Heart right ventricle (tissue), 16 donors: ENCODE measurements at regions not wholly inside any gene's neighbourhood (a gene's known extent, or its start where the extent isn't known, plus 50 kb on each side); places are given as distances from the start of the nearest gene placed in this dataset.
"Not testable (repeated sequence)": the region's sequence is repeated elsewhere in the genome, so short reads cannot be mapped to it uniquely, and the experiment has no call there.

ENCODE experiments used
- ATAC-seq, 8 donors: fragments of 200-7000 bp; cut with Tn5 transposase; one replicate each; pipeline ENCODE4 v1.9.1; 2020; ENCODE audit warnings: mild to moderate bottlenecking in 8 of 8, moderate library complexity in 8 of 8, moderate number of reproducible peaks in 1 of 8
- DNase-seq, 2 donors: peaks; one replicate each; pipeline ENCODE4 v3.0.0-alpha.2; 2020
- H3K27ac ChIP-seq, 10 donors: fragments of 200-600 bp; sonication (generic) in 2 of 10; one replicate each; pipeline versions ENCODE4 v1.5.0 to v1.8.0; 2020 to 2022; ENCODE audit warnings: mild to moderate bottlenecking in 3 of 10
- H3K27me3 ChIP-seq, 7 donors: fragments of 200-600 bp; one replicate each; pipeline ENCODE4 v1.8.0; 2021 to 2022; ENCODE audit warnings: mild to moderate bottlenecking in 2 of 7
- H3K36me3 ChIP-seq, 9 donors: fragments of 200-600 bp; sonication (generic) in 1 of 9; one replicate each; pipeline versions ENCODE4 v1.5.0 to v1.8.0; 2020 to 2022; ENCODE audit warnings: mild to moderate bottlenecking in 2 of 9
- H3K4me1 ChIP-seq, 9 donors: fragments of 200-600 bp; sonication (generic) in 1 of 9; one replicate each; pipeline versions ENCODE4 v1.5.0 to v1.8.0; 2020 to 2022; ENCODE audit warnings: mild to moderate bottlenecking in 4 of 9
- H3K4me3 ChIP-seq, 10 donors: fragments of 200-600 bp; sonication (generic) in 2 of 10; one replicate each; pipeline versions ENCODE4 v1.5.0 to v1.8.0; 2020 to 2022; ENCODE audit warnings: mild to moderate bottlenecking in 7 of 10, moderate library complexity in 2 of 10
- H3K9me3 ChIP-seq, 11 donors: fragments of 200-600 bp in 10 of 11; sonication (generic) in 2 of 11; one replicate each; pipeline versions ENCODE4 v1.5.0 to v1.8.0; 2013 to 2022; ENCODE audit warnings: mild to moderate bottlenecking in 2 of 11, control low read depth in 1 of 11, moderate library complexity in 1 of 11
- CTCF ChIP-seq, 9 donors: fragments of 200-600 bp; sonication (generic) in 2 of 9; IDR thresholded peaks; one replicate each; pipeline versions ENCODE4 v1.5.0 to v1.8.0; 2021 to 2022; ENCODE audit warnings: antibody characterized with exemption in 9 of 9, mild to moderate bottlenecking in 5 of 9, moderate library complexity in 1 of 9
- WGBS, 2 donors: extraction: QIAGEN DNeasy Blood & Tissue Kit; methylation state at CpG; one replicate each; pipeline ENCODE4 v1.1.7; 2013; ENCODE audit warnings: inconsistent platforms in 1 of 2; 5-methylcytosine and 5-hydroxymethylcytosine counted together
- intact Hi-C, 10 donors: fragments of 100-400 bp; cut with DNase I; formaldehyde crosslinking; loops; one replicate each; pipeline versions ENCODE4 v1.11.1 to v1.14.2; 2022
- donor health status: Arrhythmogenic right ventricular cardiomyopathy.
- donor health status: ischemic (EF 13 %, LVEDD 7.1; RV severe dilation, severe dysfunction).
- donor health status: healthy with polysubstance abuse.
- donor health status: DM: no; HTN: yes; CAD: no.
- donor health status: DM: no; HTN: no; CAD: no.
- donor health status: ischemic (EF 25% LVEDD 6.9; RV normal size, moderate dysfunction).
- donor health status: ischemic (EF 25% LVEDD 5.7; RV mildly dilated, moderate dysfunction).
- donor health status: healthy.
- donor health status: DM: yes; HTN: yes; CAD: no.
- donor health status: Ischemic cardiomyopathy.
- donor health status: ischemic (EF 35%, LVEDD 5.7; RV mildly dilated, moderate dysfunction).
- donor health status: nonischemic (EF 11% LVEDD 7.7; RV severe dilation, severe dysfunction).
- donor health status: DM: yes; HTN: yes; CAD: no.
- donor health status: PGD.
- donor health status: ischemic (EF 29% LVEDD 5.4; RV normal size, mild dysfunction).
- donor health status: nonischemic (EF 23%, LVEDD 6.1; RV moderate dilation, normal function).

- ATAC-seq, result no peak
- H3K27ac ChIP-seq, result no peak overlapping the region
- no peaks in the 10 kb centered on the region for H3K36me3 ChIP-seq
- DNase-seq, result no peak
- TF ChIP-seq CTCF (IDR thresholded peaks at IDR 0.05), result no peak
- no peak overlapping the region for H3K4me3 ChIP-seq
- H3K4me1 ChIP-seq, result peaks cover 0 to 8% (median 0%) of the 10 kb centered on the region in 9 donors
- peaks cover 0 to 12% (median 0%) of the 10 kb centered on the region in 7 donors for H3K27me3 ChIP-seq
- intact Hi-C loops, result no loop called here
- H3K9me3 ChIP-seq, result no peaks in the 10 kb centered on the region
Observed at GRCh38 chr1:198417039-198417438, 123.4 kb downstream of the ATP6V1G3 start.

GRCh38 chr1:198416296-198416695, 124.2 kb downstream of the ATP6V1G3 start:
- DNase-seq (no peak), ATAC-seq (no peak)
- Histone ChIP-seq H3K36me3 (no peaks in the 10 kb centered on the region), H3K9me3 (peaks cover 0 to 3% (median 0%) of the 10 kb centered on the region in 11 donors), H3K4me1 (peaks cover 0 to 8% (median 0%) of the 10 kb centered on the region in 9 donors), H3K27ac (no peak overlapping the region), H3K27me3 (peaks cover 0 to 12% (median 0%) of the 10 kb centered on the region in 7 donors), H3K4me3 (no peak overlapping the region)
- intact Hi-C loops, result no loop called here
- WGBS, 2 donors, result 39 to 46% methylated on average over 3 of the region's 3 CpGs
- no peak for TF ChIP-seq CTCF (IDR thresholded peaks at IDR 0.05)

DNA sequence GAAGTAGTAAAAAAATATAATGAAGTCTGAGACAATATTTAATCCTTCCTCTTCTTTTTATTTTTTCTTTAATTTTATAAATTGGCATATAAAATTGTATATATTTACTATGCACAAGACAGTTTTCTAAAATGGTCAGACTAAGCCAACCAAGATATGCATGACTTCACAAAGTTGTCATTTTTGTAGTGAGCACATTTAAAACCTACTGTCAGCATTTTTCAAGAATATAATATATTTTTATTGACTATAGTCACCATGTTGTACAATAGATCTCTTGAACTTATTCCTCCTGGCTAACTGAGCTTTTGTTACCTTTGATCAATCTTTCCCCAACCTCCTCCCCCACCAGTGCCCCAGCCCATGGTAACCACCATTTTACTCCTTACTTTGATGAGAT, 129.2 kb downstream of the ATP6V1G3 start:
- Histone ChIP-seq H3K9me3 (peaks cover 0 to 14% (median 0%) of the 10 kb centered on the region in 11 donors), H3K27ac (no peak overlapping the region), H3K4me3 (no peak overlapping the region), H3K27me3 (peaks cover 0 to 11% (median 0%) of the 10 kb centered on the region in 7 donors), H3K4me1 (peaks cover 0 to 6% (median 0%) of the 10 kb centered on the region in 9 donors), H3K36me3 (no peaks in the 10 kb centered on the region)
- DNase-seq, result no peak
- no peak for ATAC-seq
- no peak for TF ChIP-seq CTCF (IDR thresholded peaks at IDR 0.05)
- intact Hi-C loops, result no loop called here

- Histone ChIP-seq H3K36me3 (no peaks in the 10 kb centered on the region), H3K4me3 (no peak overlapping the region), H3K4me1 (no peaks in the 10 kb centered on the region), H3K27me3 (peaks cover 0 to 7% (median 0%) of the 10 kb centered on the region in 7 donors), H3K9me3 (peaks cover 0 to 14% (median 0%) of the 10 kb centered on the region in 11 donors), H3K27ac (no peak overlapping the region)
- DNase-seq (no peak), ATAC-seq (no peak)
- 86 to 92% methylated on average over 2 of the region's 2 CpGs for WGBS, 2 donors
- TF ChIP-seq CTCF (IDR thresholded peaks at IDR 0.05), result no peak
- intact Hi-C loops, result no loop called here
Observed at GRCh38 chr1:198408716-198409115, 131.8 kb downstream of the ATP6V1G3 start.

- H3K4me3 ChIP-seq, H3K9me3 ChIP-seq, intact Hi-C loops, H3K27ac ChIP-seq, DNase-seq, H3K4me1 ChIP-seq, ATAC-seq, H3K36me3 ChIP-seq: not testable (repeated sequence)
- H3K27me3 ChIP-seq, result peaks cover 0 to 17% (median 0%) of the 10 kb centered on the region in 7 donors
- 92 to 93% methylated on average over 8 of the region's 8 CpGs for WGBS, 2 donors
Observed at GRCh38 chr1:198404632-198405031, 135.8 kb downstream of the ATP6V1G3 start.
